T-helper 2 cell (primary cell): ENCODE measurements at regions not wholly inside any gene's neighbourhood (a gene's known extent, or its start where the extent isn't known, plus 50 kb on each side); places are given as distances from the start of the nearest gene placed in this dataset.

Source experiments
- DNase-seq, 5 experiments: peaks; one replicate each; pipeline versions ENCODE4 v3.0.0 to v3.0.0-alpha.2; 2012 to 2022

DNA sequence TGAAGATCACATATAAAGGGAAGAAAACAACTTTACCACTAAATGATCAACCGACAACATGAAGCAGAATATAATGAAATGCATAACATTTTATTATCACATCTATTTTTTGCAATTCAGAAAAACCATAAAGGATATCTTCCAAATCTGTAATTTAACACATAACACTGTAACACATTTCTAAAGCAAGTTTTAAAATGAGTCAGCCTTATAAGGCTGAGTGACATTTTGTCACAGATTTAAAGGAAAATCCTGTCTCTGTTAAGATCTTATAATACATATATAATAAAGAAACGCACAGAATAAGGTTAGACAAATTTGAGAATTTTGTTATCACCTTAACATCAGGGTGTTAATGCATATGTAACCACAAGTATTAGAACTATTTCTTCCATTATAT lies 198.4 kb upstream of the RASA1 start:
- DNase-seq: peak in 1 of 5 experiments; percentile 68

DNA sequence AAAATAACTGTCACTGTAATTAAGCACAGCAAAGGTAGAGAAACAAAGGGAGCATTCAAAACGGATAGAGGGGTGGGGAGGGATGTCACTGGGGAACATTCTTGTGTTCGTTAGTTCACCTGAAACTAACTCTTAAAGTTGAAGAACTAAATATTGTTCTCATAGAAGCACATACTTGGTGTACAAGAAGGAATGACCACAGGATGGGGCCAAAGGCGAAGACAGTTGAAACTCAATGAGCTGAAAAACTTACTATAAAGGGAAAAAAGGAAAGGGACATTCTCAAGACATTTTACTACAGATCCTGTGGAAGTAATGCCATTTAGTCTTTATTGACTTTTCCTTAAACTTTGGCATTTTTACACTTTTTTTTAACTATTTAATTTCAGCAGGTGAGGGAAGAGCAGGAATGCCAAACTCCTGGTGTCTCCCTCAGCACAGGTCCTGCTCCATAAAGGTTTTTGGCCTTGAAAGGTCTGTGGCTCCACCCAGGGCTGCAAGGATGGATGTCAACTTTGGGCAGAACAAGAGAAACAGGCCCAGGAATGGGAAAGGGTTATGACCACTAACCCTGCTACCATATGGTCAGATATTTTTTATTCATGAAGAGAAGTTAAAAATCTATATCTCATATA lies 197.6 kb upstream of the RASA1 start:
- DNase-seq: no peak

DNA sequence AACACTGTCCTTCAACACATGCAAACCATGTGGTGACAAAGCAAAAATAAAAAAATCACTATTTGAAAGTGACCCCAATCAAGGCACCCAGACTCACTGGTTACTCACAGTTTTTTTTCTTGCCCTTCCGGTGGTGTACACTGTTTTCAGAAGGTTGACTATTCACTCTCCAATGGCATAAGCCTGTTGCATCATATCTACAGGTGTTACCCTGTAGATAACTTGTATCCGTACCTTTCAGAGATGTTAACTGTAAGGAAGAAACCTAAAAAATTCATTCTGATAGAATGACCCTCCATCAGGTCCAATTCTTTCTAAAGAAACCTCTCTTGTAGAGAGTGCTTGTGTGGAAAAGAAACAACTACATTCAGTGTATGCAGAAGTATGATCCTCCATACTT lies 193.6 kb upstream of the RASA1 start:
- DNase-seq: no peak

DNA sequence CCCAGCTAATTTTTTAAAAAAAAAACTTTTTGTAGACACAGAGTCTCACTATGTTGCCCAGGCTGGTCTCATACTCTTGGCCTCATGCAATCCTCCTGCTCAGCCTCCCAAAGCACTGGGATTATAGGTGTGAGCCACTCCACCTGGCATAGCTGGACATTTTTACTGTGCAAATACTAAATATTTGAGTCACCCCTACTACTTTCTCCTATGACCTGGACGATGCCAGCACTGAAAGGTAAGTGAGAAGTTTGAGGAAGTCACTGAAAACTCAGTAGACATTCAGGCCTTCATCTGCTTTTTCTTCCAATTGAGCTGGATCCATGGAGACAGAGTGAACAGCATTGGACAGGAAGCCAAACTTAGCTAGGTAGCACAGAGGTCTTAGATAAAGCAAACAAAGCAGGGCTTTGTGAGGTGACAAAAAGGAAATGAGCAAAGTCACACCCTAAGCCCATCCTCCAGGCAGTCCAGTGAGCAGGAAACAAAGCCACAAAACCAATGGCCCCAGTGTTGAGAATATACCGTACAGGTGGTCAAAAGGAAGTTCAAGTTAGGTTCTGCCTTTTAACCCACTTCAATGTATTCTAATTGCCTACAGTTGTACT lies 192.6 kb upstream of the RASA1 start:
- peak in 2 of 5 experiments; percentile 36 to 84 for DNase-seq

DNA sequence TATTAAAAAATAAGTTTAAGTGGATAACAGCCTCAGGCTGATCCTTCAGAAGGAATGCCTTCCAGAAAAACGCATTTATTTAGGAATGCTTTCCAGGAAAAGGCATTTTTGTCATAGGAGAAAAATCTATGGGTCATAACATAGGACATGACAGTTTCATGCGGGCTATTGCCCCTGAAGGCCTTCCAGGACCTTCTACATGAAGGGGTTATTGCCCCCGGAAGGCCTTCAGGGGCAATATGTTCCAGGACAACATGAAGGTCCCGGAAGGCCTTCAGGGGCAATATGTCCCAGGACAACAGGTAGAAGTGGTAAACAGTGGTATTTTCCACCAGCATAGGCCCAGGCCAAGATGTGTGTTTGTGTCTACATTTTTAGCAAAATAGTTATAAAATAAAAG lies 191.3 kb upstream of the RASA1 start:
- no peak for DNase-seq

- DNase-seq: no peak
Measured at GRCh38 chr5:87076931-87077330, 190.8 kb upstream of the RASA1 start.

DNA sequence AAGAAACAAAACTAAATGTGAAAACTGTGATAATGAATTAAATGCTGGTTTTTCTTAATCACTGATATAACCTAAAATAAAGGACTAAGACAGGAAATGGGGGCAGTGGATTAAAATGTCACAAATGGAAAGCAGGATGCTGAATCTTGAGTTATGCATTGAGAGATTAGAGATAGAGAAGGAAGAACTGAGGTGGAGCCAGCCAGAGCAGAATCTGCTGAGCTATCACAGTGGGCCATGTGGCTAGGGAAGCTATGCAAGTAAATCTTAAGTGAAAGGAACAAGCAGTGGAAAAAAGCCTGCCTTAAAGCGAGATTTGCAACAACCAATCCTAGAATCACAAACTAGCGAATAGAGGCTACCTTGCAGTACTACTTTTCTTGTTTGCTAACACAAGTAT lies 188.5 kb upstream of the RASA1 start:
- DNase-seq: peak in 1 of 5 experiments; percentile 31

- DNase-seq: no peak
Measured at GRCh38 chr5:87081016-87081415, 186.7 kb upstream of the RASA1 start.

DNA sequence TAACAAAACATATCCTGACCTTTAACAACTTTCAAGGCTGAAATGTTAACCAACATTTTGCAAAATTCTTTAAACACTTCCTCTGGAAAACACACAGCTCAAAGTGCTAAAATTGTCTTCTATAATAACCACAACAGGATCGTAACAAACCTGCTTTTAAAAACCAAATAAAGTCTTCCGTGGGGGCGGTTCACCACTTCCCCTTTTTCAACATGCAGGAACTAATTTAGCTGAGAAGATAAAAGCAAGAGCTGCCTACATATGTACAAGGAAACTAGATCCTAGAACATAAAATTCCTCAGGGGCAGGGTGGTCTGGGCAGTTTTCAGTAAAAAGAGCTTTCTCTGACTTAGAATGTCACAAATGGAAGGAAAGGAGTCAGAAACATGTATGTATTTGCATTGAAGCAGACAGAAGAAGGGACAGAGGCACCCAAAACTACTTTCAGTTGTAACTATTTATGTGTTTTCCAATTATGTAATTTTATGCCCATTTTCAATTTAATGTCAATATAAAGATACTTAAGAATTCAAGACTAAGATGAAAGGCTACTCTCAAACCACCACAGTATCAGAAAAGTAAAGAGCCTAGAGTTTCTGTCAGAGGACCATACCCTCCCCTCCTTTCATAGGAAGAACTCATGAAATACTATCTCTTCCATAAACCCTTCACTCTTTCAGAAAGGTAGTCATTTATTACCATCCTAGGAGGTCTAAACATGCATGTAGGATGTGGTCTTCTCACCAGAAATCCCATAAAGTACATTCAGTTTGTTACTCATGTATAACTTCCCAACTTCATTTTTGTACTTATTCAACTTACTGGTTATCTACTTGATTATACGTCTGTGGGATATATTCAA lies 185.9 kb upstream of the RASA1 start:
- peak in 2 of 5 experiments; percentile 42 to 84 for DNase-seq

GRCh38 chr5:87094347-87094746 lies 173.3 kb upstream of the RASA1 start:
- no peak for DNase-seq

DNA sequence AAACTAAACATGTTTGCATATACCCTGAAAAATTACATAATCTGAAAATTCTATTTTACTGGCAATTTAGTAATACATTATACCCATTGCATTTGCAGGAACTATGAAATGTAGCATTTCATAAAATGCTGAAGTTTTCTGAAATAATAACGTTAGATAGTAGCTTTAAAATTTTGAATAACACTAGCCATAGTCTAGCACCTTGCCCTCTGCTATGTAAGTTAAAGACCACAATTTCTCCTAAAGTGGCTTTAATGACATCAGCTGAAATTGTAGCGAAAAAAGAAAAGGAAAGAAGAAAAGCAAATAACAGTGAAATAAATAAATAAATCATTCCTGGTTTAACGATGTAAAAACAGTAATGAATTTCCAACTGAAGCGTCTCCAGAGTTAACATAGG lies 172.8 kb upstream of the RASA1 start:
- no peak for DNase-seq

- no peak for DNase-seq
Measured at GRCh38 chr5:87095787-87096186, 171.9 kb upstream of the RASA1 start.

DNA sequence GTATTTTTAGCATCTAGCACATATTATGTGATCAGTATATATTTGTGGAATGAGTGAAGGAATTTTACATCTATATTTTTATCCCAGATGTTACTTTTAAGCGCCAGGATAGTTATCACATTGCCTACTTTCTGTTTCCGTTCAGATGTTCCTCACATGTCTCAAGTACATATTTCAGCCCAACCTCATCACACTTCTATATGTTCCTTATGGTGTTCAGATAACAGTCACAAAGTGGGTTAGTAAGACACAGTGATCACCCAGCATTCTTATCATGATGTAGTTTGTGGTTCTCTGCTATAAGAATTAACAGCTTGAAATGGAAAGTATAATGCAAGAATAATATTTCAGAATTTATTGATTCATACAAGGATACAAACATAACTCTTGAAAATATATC lies 170.0 kb upstream of the RASA1 start:
- peak in 1 of 5 experiments; percentile 48 for DNase-seq

DNA sequence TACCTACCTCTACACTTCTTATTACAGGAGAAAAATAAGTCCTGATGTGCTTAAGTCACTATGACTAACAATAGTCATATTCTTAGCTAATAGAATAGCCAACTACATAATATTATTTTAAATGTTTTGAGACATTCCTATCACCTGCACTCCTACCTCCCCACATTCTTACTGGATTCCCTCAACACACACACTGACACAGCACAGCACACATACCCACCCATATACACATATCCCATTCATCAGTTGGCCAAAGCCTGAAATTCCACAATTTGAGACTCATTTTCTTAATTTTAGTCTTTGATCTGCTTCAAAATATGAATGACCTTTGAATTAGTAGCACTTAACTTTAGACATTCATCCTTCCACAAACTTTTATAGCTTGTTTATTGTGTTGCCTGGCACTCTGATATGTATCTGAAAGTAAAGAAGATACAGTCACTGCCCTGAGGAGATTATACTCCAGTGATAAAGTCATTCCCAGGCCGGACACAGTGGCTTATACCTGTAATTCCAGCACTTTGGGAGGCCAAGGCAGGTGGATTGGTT lies 168.3 kb upstream of the RASA1 start:
- DNase-seq: no peak

- DNase-seq: no peak
Measured at GRCh38 chr5:87099968-87100367, 167.7 kb upstream of the RASA1 start.

- no peak for DNase-seq
Measured at GRCh38 chr5:87101321-87101720, 166.4 kb upstream of the RASA1 start.

- no peak for DNase-seq
Measured at GRCh38 chr5:87102841-87103240, 164.8 kb upstream of the RASA1 start.

GRCh38 chr5:87103616-87104287 lies 163.9 kb upstream of the RASA1 start:
- peak in 1 of 5 experiments; percentile 38 for DNase-seq

DNA sequence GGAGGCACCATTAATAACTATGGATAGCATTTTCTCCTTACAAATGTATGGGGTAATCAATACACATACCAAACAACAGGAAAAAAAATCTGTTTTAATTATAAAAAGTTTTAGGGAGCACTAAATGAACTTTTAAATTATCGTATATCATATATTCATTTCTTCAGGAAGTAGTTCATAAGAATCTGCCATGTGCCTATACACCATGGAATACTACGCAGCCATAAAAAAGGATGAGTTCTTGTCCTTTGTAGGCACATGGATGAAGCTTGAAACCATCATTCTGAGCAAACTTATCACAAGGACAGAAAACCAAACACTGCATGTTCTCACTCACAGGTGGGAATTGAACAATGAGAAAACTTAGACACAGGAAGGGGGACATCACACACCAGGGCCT lies 162.1 kb upstream of the RASA1 start:
- DNase-seq: no peak

DNA sequence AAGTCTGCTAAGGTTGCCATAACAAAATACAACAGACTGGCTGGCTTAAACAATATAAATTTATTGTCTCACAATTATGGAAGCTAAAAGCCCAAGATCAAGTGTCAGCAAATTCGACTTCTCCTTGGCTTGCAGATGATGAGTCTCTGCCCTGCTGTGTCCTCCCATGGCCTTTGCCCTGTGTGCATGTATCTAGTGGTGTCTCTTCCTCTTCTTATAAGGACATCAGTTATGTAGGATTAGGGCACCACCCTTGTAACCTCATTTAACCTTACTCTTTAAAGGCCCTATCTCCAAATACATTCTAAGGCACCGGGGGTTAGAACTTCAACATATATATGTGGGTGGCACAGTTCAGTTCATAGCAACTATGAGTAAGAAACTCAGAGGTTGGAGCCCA lies 157.9 kb upstream of the RASA1 start:
- no peak for DNase-seq

GRCh38 chr5:87110721-87111120 lies 157.0 kb upstream of the RASA1 start:
- DNase-seq: no peak

- no peak for DNase-seq
Measured at GRCh38 chr5:87113861-87114260, 153.8 kb upstream of the RASA1 start.

GRCh38 chr5:87114631-87115030 lies 153.1 kb upstream of the RASA1 start:
- DNase-seq: no peak
